ENCODE measurements at regions not wholly inside any gene's neighbourhood (a gene's known extent, or its start where the extent isn't known, plus 50 kb on each side); places are given as distances from the start of the nearest gene placed in this dataset.

DNA sequence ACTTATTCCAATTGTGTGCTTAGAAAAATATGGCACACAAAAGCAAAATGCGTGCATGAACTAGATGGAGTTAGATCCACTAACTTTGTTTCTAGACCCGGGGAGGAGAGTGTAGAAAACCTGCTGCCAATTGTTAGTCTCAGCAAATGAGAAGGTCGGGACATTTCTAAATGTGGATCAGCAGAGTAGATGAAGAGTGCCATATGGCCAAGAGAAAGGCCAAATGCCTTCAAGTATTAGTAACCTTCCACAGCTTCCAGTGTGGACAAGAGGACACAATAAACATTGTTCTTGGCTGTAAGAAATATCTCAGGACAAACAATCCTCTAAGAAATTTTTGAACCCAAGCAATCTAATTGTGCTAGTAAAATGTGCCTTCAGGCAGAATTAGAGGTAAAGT lies 690.3 kb downstream of the REEP3 start:
- no peak for DNase-seq
- Histone ChIP-seq H3K36me3 (ENCODE audit: control insufficient read depth, insufficient read depth, low read length) (no peaks in the 10 kb centered on the region), H3K27ac (ENCODE audit: low read depth, low read length) (no peak overlapping the region), H3K9ac (ENCODE audit: extremely low read depth, low read length, poor library complexity, severe bottlenecking) (no peak overlapping the region), H3K27me3 (ENCODE audit: control insufficient read depth, insufficient read depth, low read length, poor library complexity, severe bottlenecking) (no peaks in the 10 kb centered on the region), H3K4me3 (ENCODE audit: low read length) (no peak overlapping the region), H3K4me1 (ENCODE audit: control insufficient read depth, insufficient read depth, low read length) (no peaks in the 10 kb centered on the region), H3K9me3 (ENCODE audit: control insufficient read depth, low read length) (peaks cover 17% of the 10 kb centered on the region)
- H3K9me3 Mint-ChIP-seq = no peaks in the 10 kb centered on the region
- WGBS, 2 experiments (ENCODE audit: insufficient coverage in 1 of 2, insufficient read length in 1 of 2) = 85 to 100% methylated on average over 2 to 3 of the region's 3 CpGs
- no peak overlapping the region for H3K4me3 Mint-ChIP-seq
- no peak overlapping the region for H3K27ac Mint-ChIP-seq
- H3K36me3 Mint-ChIP-seq (ENCODE audit: low read depth) = peaks cover 2% of the 10 kb centered on the region
- no peaks in the 10 kb centered on the region for H3K4me1 Mint-ChIP-seq
- no peaks in the 10 kb centered on the region for H3K27me3 Mint-ChIP-seq (ENCODE audit: insufficient read depth)
- TF ChIP-seq, protein P1, sequence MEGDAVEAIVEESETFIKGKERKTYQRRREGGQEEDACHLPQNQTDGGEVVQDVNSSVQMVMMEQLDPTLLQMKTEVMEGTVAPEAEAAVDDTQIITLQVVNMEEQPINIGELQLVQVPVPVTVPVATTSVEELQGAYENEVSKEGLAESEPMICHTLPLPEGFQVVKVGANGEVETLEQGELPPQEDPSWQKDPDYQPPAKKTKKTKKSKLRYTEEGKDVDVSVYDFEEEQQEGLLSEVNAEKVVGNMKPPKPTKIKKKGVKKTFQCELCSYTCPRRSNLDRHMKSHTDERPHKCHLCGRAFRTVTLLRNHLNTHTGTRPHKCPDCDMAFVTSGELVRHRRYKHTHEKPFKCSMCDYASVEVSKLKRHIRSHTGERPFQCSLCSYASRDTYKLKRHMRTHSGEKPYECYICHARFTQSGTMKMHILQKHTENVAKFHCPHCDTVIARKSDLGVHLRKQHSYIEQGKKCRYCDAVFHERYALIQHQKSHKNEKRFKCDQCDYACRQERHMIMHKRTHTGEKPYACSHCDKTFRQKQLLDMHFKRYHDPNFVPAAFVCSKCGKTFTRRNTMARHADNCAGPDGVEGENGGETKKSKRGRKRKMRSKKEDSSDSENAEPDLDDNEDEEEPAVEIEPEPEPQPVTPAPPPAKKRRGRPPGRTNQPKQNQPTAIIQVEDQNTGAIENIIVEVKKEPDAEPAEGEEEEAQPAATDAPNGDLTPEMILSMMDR (conservative IDR thresholded peaks at IDR 0.05) = no peak

DNA sequence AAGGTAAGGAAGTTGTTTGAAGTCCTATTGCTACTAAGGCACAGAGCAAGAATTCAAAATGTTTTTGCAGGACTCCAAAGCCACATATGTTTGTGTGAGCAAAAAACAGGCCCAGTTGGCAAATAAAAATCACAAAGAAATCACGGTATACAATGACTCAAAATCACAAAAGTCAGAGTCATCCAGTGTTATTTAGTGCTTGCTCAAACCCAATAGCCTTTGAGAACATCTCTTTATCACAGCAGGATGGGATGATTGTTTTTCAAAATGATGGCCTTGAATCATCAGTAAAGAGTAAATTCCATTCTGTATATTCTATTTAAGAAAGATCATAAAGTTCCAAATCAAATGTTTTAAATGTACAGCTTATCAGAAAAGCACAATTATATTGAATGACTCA lies 693.9 kb downstream of the REEP3 start:
- Histone ChIP-seq H3K4me3 (ENCODE audit: low read length) (no peak overlapping the region), H3K27me3 (ENCODE audit: control insufficient read depth, insufficient read depth, low read length, poor library complexity, severe bottlenecking) (no peaks in the 10 kb centered on the region), H3K9ac (ENCODE audit: extremely low read depth, low read length, poor library complexity, severe bottlenecking) (no peak overlapping the region), H3K36me3 (ENCODE audit: control insufficient read depth, insufficient read depth, low read length) (no peaks in the 10 kb centered on the region), H3K9me3 (ENCODE audit: control insufficient read depth, low read length) (peaks cover 6% of the 10 kb centered on the region), H3K4me1 (ENCODE audit: control insufficient read depth, insufficient read depth, low read length) (no peaks in the 10 kb centered on the region), H3K27ac (ENCODE audit: low read depth, low read length) (no peak overlapping the region)
- TF ChIP-seq, protein P1 (conservative IDR thresholded peaks at IDR 0.05) = no peak
- DNase-seq = no peak
- WGBS, 2 experiments (ENCODE audit: insufficient coverage in 1 of 2, insufficient read length in 1 of 2) = 82 to 100% methylated on average over 1 of the region's 1 CpG
- H3K36me3 Mint-ChIP-seq (ENCODE audit: low read depth) = peaks cover under 1% of the 10 kb centered on the region
- no peaks in the 10 kb centered on the region for H3K27me3 Mint-ChIP-seq (ENCODE audit: insufficient read depth)
- H3K4me3 Mint-ChIP-seq = no peak overlapping the region
- H3K4me1 Mint-ChIP-seq = no peaks in the 10 kb centered on the region
- H3K9me3 Mint-ChIP-seq = no peaks in the 10 kb centered on the region
- H3K27ac Mint-ChIP-seq = no peak overlapping the region

DNA sequence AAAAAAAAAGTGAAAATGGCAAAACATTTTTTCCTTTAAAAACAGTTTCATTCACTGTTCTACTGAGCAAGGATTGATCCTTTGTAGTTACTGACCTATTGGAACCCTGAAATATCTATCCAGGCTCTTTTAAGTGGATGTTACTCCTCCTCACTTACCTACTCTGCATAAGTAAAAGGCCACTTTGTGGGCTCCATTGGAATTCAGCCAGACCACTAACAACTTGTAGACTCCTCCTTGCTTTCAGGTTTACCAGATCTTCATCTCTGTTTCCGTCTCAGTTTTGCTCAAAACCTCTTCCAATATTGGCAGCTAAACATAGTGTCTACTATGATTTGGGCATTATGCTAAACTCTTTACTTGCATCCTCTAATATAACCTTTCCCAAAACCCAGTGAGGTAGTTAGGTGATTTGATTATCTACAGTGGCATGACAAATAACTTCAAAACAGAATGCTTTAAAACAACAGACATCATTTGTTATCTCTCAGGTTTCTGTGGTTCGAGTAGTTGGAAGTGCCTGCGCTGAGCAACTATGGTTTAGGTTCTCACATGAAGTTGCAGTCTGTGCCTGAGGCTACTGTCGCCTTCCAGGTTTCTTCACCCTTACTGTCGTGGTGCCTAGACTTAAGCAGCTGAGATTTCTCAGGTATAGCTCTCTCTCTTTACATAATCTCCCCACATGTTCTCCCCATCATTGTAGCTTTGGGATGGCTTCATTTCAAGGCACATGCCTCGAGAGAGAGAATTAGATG lies 698.2 kb downstream of the REEP3 start:
- Histone ChIP-seq H3K27me3 (ENCODE audit: control insufficient read depth, insufficient read depth, low read length, poor library complexity, severe bottlenecking) (no peaks in the 10 kb centered on the region), H3K4me3 (ENCODE audit: low read length) (no peak overlapping the region), H3K9me3 (ENCODE audit: control insufficient read depth, low read length) (peaks cover 9% of the 10 kb centered on the region), H3K4me1 (ENCODE audit: control insufficient read depth, insufficient read depth, low read length) (no peaks in the 10 kb centered on the region), H3K9ac (ENCODE audit: extremely low read depth, low read length, poor library complexity, severe bottlenecking) (no peak overlapping the region), H3K36me3 (ENCODE audit: control insufficient read depth, insufficient read depth, low read length) (no peaks in the 10 kb centered on the region), H3K27ac (ENCODE audit: low read depth, low read length) (no peak overlapping the region)
- Mint-ChIP-seq H3K9me3 (peaks cover 11% of the 10 kb centered on the region), H3K27me3 (ENCODE audit: insufficient read depth) (no peaks in the 10 kb centered on the region), H3K36me3 (ENCODE audit: low read depth) (peaks cover 2% of the 10 kb centered on the region), H3K4me1 (no peaks in the 10 kb centered on the region), H3K4me3 (no peak overlapping the region), H3K27ac (no peak overlapping the region)
- 92 to 94% methylated on average over 5 to 6 of the region's 6 CpGs for WGBS, 2 experiments (ENCODE audit: insufficient coverage in 1 of 2, insufficient read length in 1 of 2)
- no peak for DNase-seq
- TF ChIP-seq, protein P1 (conservative IDR thresholded peaks at IDR 0.05) = no peak
